ENCODE measurements at regions not wholly inside any gene's neighbourhood (a gene's known extent, or its start where the extent isn't known, plus 50 kb on each side); places are given as distances from the start of the nearest gene placed in this dataset.

- DNase-seq, result no peak
Observed at GRCh38 chr6:91751526-91751925, 1164.7 kb upstream of the MAP3K7 start.

- DNase-seq, result no peak
Observed at GRCh38 chr6:91744566-91744965, 1157.7 kb upstream of the MAP3K7 start.

- no peak for DNase-seq
Observed at GRCh38 chr6:91743756-91744155, 1156.9 kb upstream of the MAP3K7 start.

DNA sequence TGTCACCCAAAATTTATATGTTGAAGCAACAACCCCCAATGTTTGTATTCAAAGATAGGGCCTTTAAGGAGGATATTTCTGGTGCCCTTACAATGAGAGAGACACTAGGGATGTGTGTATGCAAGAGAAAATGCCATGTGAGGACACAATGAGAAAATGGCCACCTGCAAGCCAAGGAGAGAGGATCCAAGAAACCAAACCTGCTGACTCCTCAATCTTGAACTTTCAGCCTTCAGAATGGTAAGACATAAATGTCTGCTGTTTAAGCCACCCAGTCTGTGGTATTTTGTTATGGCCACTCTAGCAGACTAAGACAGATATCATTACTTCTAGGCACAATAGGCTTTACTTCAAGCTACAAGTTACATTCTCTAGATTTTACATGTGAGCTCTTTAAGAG is 1145.1 kb upstream of the MAP3K7 start:
- DNase-seq, result no peak

DNA sequence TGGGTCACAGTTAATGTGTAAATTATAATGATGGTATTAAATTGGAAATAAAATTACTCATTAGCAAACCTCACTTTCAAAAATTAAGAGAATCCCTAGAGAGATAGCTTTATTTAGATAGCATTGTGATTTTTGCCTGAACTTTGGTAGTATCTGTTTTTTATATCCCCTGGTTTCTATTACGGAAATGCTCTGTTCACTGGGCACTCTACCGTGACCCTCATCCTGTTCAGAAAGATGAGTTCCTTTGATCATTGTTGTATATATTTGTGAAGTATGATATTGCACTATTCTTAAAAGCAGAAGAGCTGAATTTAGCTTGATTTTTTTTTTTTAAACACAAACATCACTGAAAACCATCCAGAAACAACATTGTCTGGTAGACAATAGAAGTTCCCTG is 1143.8 kb upstream of the MAP3K7 start:
- DNase-seq, result no peak

GRCh38 chr6:91720324-91720723 is 1133.5 kb upstream of the MAP3K7 start:
- DNase-seq, result peak; percentile 42

GRCh38 chr6:91719414-91719813 is 1132.5 kb upstream of the MAP3K7 start:
- DNase-seq, result peak; percentile 16

GRCh38 chr6:91718198-91718597 is 1131.3 kb upstream of the MAP3K7 start:
- DNase-seq, result no peak

DNA sequence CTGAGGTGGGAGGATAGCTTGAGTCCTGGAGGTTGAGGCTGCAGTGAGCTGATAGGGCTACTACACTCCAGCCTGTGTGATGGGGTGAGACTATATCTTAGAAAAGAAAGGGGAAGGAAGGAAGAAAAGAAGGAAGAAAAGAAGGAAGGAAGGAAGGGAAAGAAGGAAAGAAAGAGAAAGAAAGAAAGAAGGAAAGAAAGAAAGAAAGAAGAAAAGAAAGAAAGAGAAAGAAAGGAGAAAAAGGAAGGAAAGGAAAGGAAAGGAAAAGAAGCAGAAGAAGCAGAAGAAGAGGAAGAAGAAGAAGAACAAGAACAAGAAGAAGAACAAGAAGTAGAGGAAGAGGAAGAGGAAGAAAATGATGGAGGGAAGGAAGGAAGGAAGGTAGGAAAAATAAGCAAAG is 1130.2 kb upstream of the MAP3K7 start:
- DNase-seq, result no peak

DNA sequence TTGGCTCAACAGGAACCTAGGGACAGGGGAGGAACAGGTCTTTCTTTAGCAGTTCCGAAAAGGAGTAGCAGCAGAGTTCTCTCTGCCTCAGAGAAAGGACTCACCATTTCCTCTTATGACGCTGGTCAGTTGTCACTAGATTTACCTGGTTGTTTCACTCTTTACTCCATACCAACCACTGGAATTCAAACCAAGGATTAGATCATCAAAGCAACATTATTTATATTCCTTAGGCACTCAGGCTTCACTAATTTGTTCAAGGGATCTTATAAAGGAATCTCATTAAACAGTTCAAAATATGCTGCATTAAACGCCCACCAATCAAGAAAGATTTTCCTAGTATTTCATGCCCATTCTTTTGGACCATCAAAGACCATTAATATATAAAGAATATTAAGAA is 1129.5 kb upstream of the MAP3K7 start:
- DNase-seq, result no peak

- DNase-seq, result no peak
Observed at GRCh38 chr6:91715171-91715805, 1128.4 kb upstream of the MAP3K7 start.

DNA sequence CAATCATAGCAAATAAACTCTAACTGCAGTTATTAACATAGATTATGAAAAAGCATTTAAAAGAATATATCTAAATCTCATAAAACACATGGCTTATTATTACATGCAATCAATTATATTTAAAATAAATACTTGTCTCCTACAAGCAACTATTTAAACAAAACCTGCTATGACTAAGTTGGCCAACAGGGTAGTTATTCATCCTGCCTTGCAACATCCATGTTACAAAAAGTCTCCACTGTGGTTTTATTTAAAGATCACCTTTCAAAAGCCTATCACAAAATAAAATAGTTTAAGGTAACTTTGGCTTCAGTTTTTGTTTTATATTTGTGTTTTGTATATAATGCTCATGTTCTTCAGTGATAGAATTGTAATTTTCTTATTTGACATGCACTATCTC is 1127.0 kb upstream of the MAP3K7 start:
- no peak for DNase-seq

DNA sequence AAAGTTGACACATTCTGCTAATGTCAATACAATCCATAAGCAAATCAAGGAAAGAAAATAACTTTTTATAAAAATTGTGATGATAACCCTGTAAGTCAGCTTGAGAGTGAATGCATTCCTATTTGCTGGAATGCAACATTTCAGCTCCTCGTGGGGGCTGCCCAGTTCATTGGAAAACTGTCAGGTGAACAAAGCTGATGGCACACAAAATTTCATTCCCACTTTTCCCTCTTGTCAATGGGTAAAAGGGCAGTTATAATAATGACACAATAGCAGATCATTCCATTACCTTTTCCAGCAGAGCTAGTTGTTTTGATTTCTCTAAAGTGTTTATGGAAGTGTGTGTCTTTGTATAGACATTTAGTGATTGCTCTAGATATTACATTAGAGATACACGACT is 1124.6 kb upstream of the MAP3K7 start:
- no peak for DNase-seq

GRCh38 chr6:91710342-91710741 is 1123.5 kb upstream of the MAP3K7 start:
- no peak for DNase-seq

- no peak for DNase-seq
Observed at GRCh38 chr6:91708534-91708933, 1121.7 kb upstream of the MAP3K7 start.

DNA sequence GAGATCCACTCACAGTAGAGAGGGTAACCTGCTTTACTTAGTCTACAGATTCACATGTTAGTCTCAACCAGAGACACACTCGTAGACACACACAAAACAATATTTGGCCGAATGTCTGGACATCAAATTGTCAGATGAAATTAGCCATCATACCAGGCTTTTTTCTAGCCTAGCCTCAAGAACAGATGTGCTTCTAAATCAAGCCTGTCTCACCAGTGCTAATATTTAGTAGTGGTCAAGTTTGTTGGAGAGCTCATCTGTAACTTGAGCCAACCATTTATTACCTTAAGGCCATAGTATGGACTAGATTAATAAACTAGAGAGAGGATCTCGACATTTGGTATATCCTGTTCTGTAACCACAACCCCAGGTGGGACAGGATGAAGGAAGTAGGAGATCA is 1118.8 kb upstream of the MAP3K7 start:
- DNase-seq, result no peak

DNA sequence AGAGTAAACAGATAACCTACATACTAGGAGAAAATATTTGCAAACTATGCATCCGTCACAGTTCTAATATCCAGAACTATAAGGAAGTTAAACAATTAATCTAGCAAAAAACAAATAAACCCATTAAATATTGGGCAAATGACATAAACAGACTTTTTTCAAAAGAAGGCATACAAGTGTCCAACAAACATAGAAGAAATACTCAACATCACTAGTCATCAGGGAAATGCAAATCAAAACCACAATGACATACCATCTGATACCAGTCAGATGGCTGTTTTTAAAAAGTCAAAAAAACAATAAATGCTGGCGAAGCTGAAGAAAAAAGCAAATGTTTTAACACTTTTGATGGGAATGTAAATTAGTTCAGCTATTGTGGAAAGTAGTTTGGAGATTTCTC is 1117.7 kb upstream of the MAP3K7 start:
- no peak for DNase-seq

DNA sequence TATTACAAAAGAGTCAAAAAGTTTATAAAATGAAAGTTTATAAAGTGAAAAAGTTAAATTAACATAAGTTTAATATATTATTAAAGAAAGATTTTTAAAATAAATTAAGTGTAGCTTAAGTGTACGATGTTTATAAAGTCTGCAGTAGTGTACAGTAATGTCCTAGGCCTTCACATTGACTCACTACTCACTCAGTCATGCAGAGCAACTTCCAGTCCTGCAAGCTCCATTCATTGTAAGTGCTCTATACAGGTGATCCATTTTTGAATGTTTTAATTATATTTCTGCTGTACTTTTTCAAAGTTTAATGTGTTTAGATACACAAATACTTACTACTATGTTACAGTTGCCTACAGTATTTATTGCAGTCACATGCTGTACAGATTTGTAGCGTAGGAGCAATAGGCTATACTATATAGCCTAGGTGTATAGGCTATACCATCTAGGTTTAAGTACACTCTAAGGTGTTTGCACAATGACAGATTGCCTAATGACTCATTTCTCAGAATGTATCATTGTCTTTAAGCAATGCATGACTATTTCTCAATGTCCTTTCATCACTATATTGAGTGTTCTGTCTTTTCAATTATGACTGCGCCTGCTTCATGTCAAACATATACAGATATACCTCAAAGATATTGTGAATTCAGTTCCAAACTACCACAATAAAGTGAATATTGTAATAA is 1110.3 kb upstream of the MAP3K7 start:
- no peak for DNase-seq

- no peak for DNase-seq
Observed at GRCh38 chr6:91695221-91695620, 1108.3 kb upstream of the MAP3K7 start.

DNA sequence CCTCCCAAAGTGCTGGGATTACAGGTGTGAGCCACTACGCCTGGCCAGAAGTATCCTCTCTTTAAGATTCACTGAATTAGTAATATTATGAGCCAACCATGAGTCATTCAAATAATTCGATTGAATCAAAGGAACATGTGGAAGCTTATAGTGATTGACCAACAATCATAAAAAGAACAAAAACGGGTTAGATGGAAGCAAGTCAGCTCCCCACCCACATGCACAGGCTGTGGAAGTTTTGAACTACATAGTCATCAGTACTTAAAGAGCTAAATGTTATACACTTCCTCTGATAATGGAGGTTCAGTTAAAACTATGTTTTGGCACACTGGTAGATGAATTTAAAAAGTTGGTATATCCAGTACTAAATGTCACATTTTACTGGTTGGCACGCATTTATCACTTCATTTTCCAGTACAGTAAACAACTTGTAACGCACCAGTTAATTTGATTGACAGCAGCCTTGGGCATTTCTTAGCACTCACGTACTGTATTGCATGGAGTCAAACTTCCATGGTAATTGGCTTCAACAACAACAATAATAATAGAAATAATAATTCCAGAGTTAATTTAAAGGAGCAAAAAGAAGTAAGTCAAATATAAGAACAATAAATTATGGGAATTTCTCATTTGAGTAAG is 1107.3 kb upstream of the MAP3K7 start:
- no peak for DNase-seq

DNA sequence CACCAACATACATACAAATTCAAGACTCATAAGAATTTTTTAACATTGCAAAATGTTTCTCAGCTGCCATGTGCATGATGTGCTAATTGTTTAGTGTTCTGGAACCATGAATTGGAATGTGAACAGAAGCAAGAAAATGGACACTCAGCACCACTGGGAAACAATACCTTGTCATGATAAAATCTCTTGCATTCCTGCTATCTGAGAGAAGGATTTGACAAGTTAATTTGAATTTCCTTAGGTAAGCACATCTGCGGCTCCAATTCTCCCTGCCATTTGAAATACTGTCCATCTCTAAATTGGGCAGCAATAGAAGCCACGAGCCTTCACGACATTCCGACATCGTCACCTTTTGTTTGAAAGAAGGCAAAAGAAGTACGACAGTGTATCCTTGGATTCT is 1104.6 kb upstream of the MAP3K7 start:
- no peak for DNase-seq

- no peak for DNase-seq
Observed at GRCh38 chr6:91683240-91683639, 1096.4 kb upstream of the MAP3K7 start.

DNA sequence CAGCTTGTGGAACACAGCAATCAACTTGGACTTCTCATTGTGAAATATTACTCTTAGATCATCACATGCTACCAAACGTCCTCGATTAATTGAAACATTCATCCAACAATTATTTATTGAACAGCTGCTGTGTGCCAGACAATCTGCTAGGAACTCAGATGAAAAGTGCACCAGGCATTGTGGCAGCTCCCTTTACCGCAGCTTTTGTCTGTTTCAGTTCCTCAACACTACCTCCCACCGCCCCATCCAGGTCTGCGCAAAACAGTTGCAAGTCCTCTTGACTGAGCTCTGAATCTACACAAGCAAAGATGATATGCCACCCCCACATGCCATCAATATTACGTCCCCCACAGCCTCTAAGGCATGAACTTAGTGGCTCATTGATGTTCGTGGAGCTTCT is 1094.4 kb upstream of the MAP3K7 start:
- DNase-seq, result no peak

GRCh38 chr6:91678679-91679446 is 1092.0 kb upstream of the MAP3K7 start:
- DNase-seq, result peak; percentile 43
